ENCODE measurements at regions not wholly inside any gene's neighbourhood (a gene's known extent, or its start where the extent isn't known, plus 50 kb on each side); places are given as distances from the start of the nearest gene placed in this dataset.
"Not testable (repeated sequence)": the region's sequence is repeated elsewhere in the genome, so short reads cannot be mapped to it uniquely, and the experiment has no call there.

GRCh38 chr5:126044111-126044668 lies 379.0 kb upstream of the GRAMD2B start:
- DNase-seq (ENCODE audit: low spot score), result peak; percentile 93

GRCh38 chr5:126044931-126045565 lies 378.2 kb upstream of the GRAMD2B start:
- no peak for DNase-seq (ENCODE audit: low spot score)

- no peak for DNase-seq (ENCODE audit: low spot score)
Observed at GRCh38 chr5:126046318-126046717, 376.9 kb upstream of the GRAMD2B start.

GRCh38 chr5:126046846-126047571 lies 376.2 kb upstream of the GRAMD2B start:
- DNase-seq (ENCODE audit: low spot score), result peak; percentile 84

GRCh38 chr5:126052120-126052519 lies 371.1 kb upstream of the GRAMD2B start:
- DNase-seq (ENCODE audit: low spot score), result no peak

GRCh38 chr5:126052791-126053190 lies 370.4 kb upstream of the GRAMD2B start:
- DNase-seq (ENCODE audit: low spot score), result no peak

- no peak for DNase-seq (ENCODE audit: low spot score)
Observed at GRCh38 chr5:126053630-126054029, 369.6 kb upstream of the GRAMD2B start.

GRCh38 chr5:126054577-126055347 lies 368.4 kb upstream of the GRAMD2B start:
- DNase-seq (ENCODE audit: low spot score), result peak; percentile 58

- DNase-seq (ENCODE audit: low spot score), result peak; percentile 20
Observed at GRCh38 chr5:126055348-126055729, 367.9 kb upstream of the GRAMD2B start.

- DNase-seq (ENCODE audit: low spot score), result no peak
Observed at GRCh38 chr5:126056352-126056751, 366.9 kb upstream of the GRAMD2B start.

GRCh38 chr5:126056851-126057622 lies 366.2 kb upstream of the GRAMD2B start:
- DNase-seq (ENCODE audit: low spot score), result no peak

- DNase-seq (ENCODE audit: low spot score), result not testable (repeated sequence)
Observed at GRCh38 chr5:126058392-126058791, 364.8 kb upstream of the GRAMD2B start.

GRCh38 chr5:126062398-126063221 lies 360.6 kb upstream of the GRAMD2B start:
- no peak for DNase-seq (ENCODE audit: low spot score)

GRCh38 chr5:126065061-126065460 lies 358.1 kb upstream of the GRAMD2B start:
- DNase-seq (ENCODE audit: low spot score), result no peak

GRCh38 chr5:126066836-126067235 lies 356.4 kb upstream of the GRAMD2B start:
- DNase-seq (ENCODE audit: low spot score), result peak; percentile 32

GRCh38 chr5:126067404-126067803 lies 355.8 kb upstream of the GRAMD2B start:
- DNase-seq (ENCODE audit: low spot score), result no peak

- DNase-seq (ENCODE audit: low spot score), result no peak
Observed at GRCh38 chr5:126069329-126069728, 353.9 kb upstream of the GRAMD2B start.

GRCh38 chr5:126070481-126070880 lies 352.7 kb upstream of the GRAMD2B start:
- DNase-seq (ENCODE audit: low spot score), result no peak

- DNase-seq (ENCODE audit: low spot score), result no peak
Observed at GRCh38 chr5:126074538-126074937, 348.7 kb upstream of the GRAMD2B start.

- DNase-seq (ENCODE audit: low spot score), result no peak
Observed at GRCh38 chr5:126079266-126079665, 343.9 kb upstream of the GRAMD2B start.

- no peak for DNase-seq (ENCODE audit: low spot score)
Observed at GRCh38 chr5:126081209-126081608, 342.0 kb upstream of the GRAMD2B start.

All from umbilical cord (tissue), 1 donor.